NCI-H510A treated with DMSO at 0.1 percent for 48 hours (cell line): ENCODE measurements at regions not wholly inside any gene's neighbourhood (a gene's known extent, or its start where the extent isn't known, plus 50 kb on each side); places are given as distances from the start of the nearest gene placed in this dataset.
A peak's percentile ranks its signal among the peaks of the same experiment; 100 is the strongest.
"Not testable (repeated sequence)": the region's sequence is repeated elsewhere in the genome, so short reads cannot be mapped to it uniquely, and the experiment has no call there.

Experiments
- DNase-seq: peaks from one replicate; lab custom pipeline; 2025; lab: John Stamatoyannopoulos, UW

- DNase-seq: no peak
Measured at GRCh38 chr2:145789636-145790035, 1269.7 kb upstream of the ZEB2 start.

- DNase-seq: not testable (repeated sequence)
Measured at GRCh38 chr2:145787597-145788361, 1267.9 kb upstream of the ZEB2 start.

- DNase-seq: not testable (repeated sequence)
Measured at GRCh38 chr2:145782607-145783006, 1262.7 kb upstream of the ZEB2 start.

GRCh38 chr2:145777914-145778313, 1258.0 kb upstream of the ZEB2 start:
- no peak for DNase-seq

GRCh38 chr2:145777297-145777696, 1257.4 kb upstream of the ZEB2 start:
- DNase-seq: no peak

- no peak for DNase-seq
Measured at GRCh38 chr2:145775591-145775990, 1255.7 kb upstream of the ZEB2 start.

GRCh38 chr2:145771525-145771924, 1251.6 kb upstream of the ZEB2 start:
- no peak for DNase-seq

GRCh38 chr2:145769011-145769716, 1249.2 kb upstream of the ZEB2 start:
- peak; percentile 2 for DNase-seq

GRCh38 chr2:145765874-145766273, 1246.0 kb upstream of the ZEB2 start:
- no peak for DNase-seq

GRCh38 chr2:145764631-145765030, 1244.7 kb upstream of the ZEB2 start:
- peak; percentile 30 for DNase-seq

GRCh38 chr2:145760781-145761649, 1241.1 kb upstream of the ZEB2 start:
- no peak for DNase-seq

- no peak for DNase-seq
Measured at GRCh38 chr2:145759228-145759915, 1239.5 kb upstream of the ZEB2 start.

GRCh38 chr2:145757503-145758246, 1237.8 kb upstream of the ZEB2 start:
- DNase-seq: no peak

GRCh38 chr2:145755019-145755837, 1235.3 kb upstream of the ZEB2 start:
- DNase-seq: no peak

- peak; percentile 4 for DNase-seq
Measured at GRCh38 chr2:145753966-145754365, 1234.0 kb upstream of the ZEB2 start.

GRCh38 chr2:145753041-145753608, 1233.2 kb upstream of the ZEB2 start:
- no peak for DNase-seq

- peak; percentile 34 for DNase-seq
Measured at GRCh38 chr2:145752091-145752806, 1232.3 kb upstream of the ZEB2 start.

- no peak for DNase-seq
Measured at GRCh38 chr2:145751629-145752028, 1231.7 kb upstream of the ZEB2 start.

GRCh38 chr2:145751155-145751554, 1231.2 kb upstream of the ZEB2 start:
- no peak for DNase-seq
